GM23248 (cell line): ENCODE measurements at regions not wholly inside any gene's neighbourhood (a gene's known extent, or its start where the extent isn't known, plus 50 kb on each side); places are given as distances from the start of the nearest gene placed in this dataset.

Experiments
- EZH2 ChIP-seq: fragments of 200-600 bp; sonication (generic); IDR thresholded peaks from 2 replicates; pipeline ENCODE4 v1.6.1; 2018; ENCODE audit warnings: antibody characterized with exemption, mild to moderate bottlenecking; ENCODE audit not compliant: insufficient read depth, poor library complexity, severe bottlenecking
- EZH2phosphoT487 ChIP-seq: fragments of 200-600 bp; sonication (generic); IDR thresholded peaks from 2 replicates; pipeline ENCODE4 v1.6.1; 2018; ENCODE audit warnings: antibody characterized with exemption, moderate library complexity, mild to moderate bottlenecking, low read depth; ENCODE audit not compliant: insufficient read depth

GRCh38 chr13:42412812-42413483 is 141.0 kb downstream of the AKAP11 start:
- no peak for TF ChIP-seq EZH2
- no peak for TF ChIP-seq EZH2phosphoT487
